Adrenal gland (tissue), 9 donors: ENCODE measurements at regions not wholly inside any gene's neighbourhood (a gene's known extent, or its start where the extent isn't known, plus 50 kb on each side); places are given as distances from the start of the nearest gene placed in this dataset.
"Not testable (repeated sequence)": the region's sequence is repeated elsewhere in the genome, so short reads cannot be mapped to it uniquely, and the experiment has no call there.

Experiments
- DNase-seq, 7 donors: peaks; one replicate each; pipeline ENCODE4 v3.0.0-alpha.2; 2019 to 2020
- H3K27ac ChIP-seq, 5 donors: fragments of 200-600 bp; sonication (generic) in 4 of 5; 1 replicate in 3 of 5; 2 replicates in 2 of 5; pipeline versions ENCODE4 v1.5.1 to v1.8.0; 2016 to 2020; ENCODE audit warnings: mild to moderate bottlenecking in 1 of 5
- H3K27me3 ChIP-seq: fragments of 200-600 bp; 2 replicates; pipeline ENCODE4 v1.8.0; 2021
- H3K36me3 ChIP-seq, 2 donors: fragments of 200-600 bp; replicated peaks in 1 of 2; 1 replicate in 1 of 2; 2 replicates in 1 of 2; pipeline versions ENCODE4 v1.5.1 to v1.8.0; 2018 to 2022
- H3K4me1 ChIP-seq, 2 donors: fragments of 200-600 bp; replicated peaks in 1 of 2; 1 replicate in 1 of 2; 2 replicates in 1 of 2; pipeline versions ENCODE4 v1.5.1 to v1.8.0; 2018 to 2021
- H3K4me3 ChIP-seq, 4 donors: fragments of 200-600 bp; sonication (generic) in 3 of 4; one replicate each; pipeline ENCODE4 v1.5.1; 2016 to 2018
- H3K9me3 ChIP-seq, 3 donors: fragments of 200-600 bp; sonication (generic) in 1 of 3; replicated peaks in 1 of 3; 1 replicate in 2 of 3; 2 replicates in 1 of 3; pipeline versions ENCODE4 v1.5.1 to v1.8.0; 2016 to 2021
- POLR2A ChIP-seq, 2 donors: fragments of 450-650 bp; IDR thresholded peaks; one replicate each; pipeline ENCODE4 v1.6.1; 2017; ENCODE audit warnings: antibody characterized with exemption in 2 of 2, mild to moderate bottlenecking in 2 of 2, moderate library complexity in 1 of 2
- WGBS, 4 donors: extraction: QIAGEN DNeasy Blood & Tissue Kit in 2 of 4; methylation state at CpG; one replicate each; pipeline versions ENCODE4 v1.1.5 to v1.1.7; 2013 to 2017; 5-methylcytosine and 5-hydroxymethylcytosine counted together
- intact Hi-C, 2 donors: fragments of 100-400 bp; cut with DNase I; formaldehyde crosslinking; loops; one replicate each; pipeline versions ENCODE4 v1.14.1 to v1.15.0; 2022 to 2023
- TF ChIP-seq, protein P1 (sequence below), 6 experiments: fragments of 450-650 bp in 4 of 6; fragments of 200-600 bp in 2 of 6; sonication (generic) in 1 of 6; IDR thresholded peaks; 1 replicate in 5 of 6; 2 replicates in 1 of 6; pipeline versions ENCODE4 v1.5.1 to v1.8.0; 2016 to 2021; ENCODE audit warnings: antibody characterized with exemption in 6 of 6, mild to moderate bottlenecking in 2 of 6, moderate library complexity in 1 of 6
- donor health status: healthy with polysubstance abuse.
- donor health status: Bipolar disorder and iron deficiency.
- donor health status: DM: yes; HTN: yes; CAD: no.
- donor health status: DM: no; HTN: no; CAD: no.
- donor health status: DM: no; HTN: no; CAD: no.

DNA sequence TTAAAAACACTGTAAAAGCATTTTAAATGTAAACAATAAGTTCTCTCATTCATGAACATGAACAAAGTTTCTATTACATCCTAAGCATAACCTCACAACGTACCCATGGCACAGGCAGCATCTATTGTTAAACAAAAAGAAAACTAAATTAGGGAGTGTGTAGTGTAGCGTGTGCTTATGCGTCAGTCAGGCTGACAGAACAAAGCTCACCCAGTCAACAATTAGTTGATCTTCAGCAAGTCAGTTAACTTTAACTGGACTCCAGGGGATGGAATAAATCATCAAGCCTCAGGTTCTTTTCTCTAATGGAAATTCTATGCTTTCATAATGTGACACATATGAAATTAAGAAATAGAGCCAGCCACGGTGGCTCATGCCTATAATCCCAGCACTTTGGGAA, 91.6 kb upstream of the ODAD2 start:
- WGBS, 4 donors, result 61 to 98% (median 90%) methylated on average over 4 of the region's 4 CpGs
- TF ChIP-seq POLR2A (IDR thresholded peaks at IDR 0.05), result no peak
- TF ChIP-seq, protein P1, sequence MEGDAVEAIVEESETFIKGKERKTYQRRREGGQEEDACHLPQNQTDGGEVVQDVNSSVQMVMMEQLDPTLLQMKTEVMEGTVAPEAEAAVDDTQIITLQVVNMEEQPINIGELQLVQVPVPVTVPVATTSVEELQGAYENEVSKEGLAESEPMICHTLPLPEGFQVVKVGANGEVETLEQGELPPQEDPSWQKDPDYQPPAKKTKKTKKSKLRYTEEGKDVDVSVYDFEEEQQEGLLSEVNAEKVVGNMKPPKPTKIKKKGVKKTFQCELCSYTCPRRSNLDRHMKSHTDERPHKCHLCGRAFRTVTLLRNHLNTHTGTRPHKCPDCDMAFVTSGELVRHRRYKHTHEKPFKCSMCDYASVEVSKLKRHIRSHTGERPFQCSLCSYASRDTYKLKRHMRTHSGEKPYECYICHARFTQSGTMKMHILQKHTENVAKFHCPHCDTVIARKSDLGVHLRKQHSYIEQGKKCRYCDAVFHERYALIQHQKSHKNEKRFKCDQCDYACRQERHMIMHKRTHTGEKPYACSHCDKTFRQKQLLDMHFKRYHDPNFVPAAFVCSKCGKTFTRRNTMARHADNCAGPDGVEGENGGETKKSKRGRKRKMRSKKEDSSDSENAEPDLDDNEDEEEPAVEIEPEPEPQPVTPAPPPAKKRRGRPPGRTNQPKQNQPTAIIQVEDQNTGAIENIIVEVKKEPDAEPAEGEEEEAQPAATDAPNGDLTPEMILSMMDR (IDR thresholded peaks at IDR 0.05), result no peak
- Histone ChIP-seq H3K27me3 (no peaks in the 10 kb centered on the region), H3K4me1 (no peaks in the 10 kb centered on the region), H3K4me3 (no peak overlapping the region), H3K27ac (no peak overlapping the region), H3K9me3 (no peaks in the 10 kb centered on the region), H3K36me3 (no peaks in the 10 kb centered on the region)
- intact Hi-C loops, result no loop called here
- no peak for DNase-seq

DNA sequence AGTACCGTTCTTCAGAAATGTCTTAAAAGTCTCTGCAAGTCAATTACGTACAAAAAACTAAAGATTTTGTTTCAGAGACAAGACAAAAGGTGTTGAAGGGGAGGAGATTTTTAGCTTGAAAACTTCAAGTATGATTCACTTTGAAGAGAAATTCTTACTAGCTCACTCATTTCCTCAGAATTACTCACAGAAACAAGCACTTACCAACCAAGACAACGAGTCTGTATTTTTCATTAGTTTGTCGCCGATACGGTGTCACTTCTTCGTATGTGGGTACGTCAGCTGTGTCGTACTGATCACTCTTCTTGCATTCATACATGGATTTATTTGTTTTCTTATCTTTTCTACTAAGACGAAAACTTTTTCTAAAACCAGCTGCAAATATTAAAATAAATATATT, 90.6 kb upstream of the ODAD2 start:
- intact Hi-C loops, result no loop called here
- Histone ChIP-seq H3K4me3 (no peak overlapping the region), H3K36me3 (no peaks in the 10 kb centered on the region), H3K4me1 (no peaks in the 10 kb centered on the region), H3K9me3 (no peaks in the 10 kb centered on the region), H3K27me3 (no peaks in the 10 kb centered on the region), H3K27ac (no peak overlapping the region)
- no peak for DNase-seq
- TF ChIP-seq POLR2A (IDR thresholded peaks at IDR 0.05), result no peak
- TF ChIP-seq, protein P1 (IDR thresholded peaks at IDR 0.05), result no peak
- WGBS, 4 donors, result 85 to 95% (median 92%) methylated on average over 10 of the region's 10 CpGs

DNA sequence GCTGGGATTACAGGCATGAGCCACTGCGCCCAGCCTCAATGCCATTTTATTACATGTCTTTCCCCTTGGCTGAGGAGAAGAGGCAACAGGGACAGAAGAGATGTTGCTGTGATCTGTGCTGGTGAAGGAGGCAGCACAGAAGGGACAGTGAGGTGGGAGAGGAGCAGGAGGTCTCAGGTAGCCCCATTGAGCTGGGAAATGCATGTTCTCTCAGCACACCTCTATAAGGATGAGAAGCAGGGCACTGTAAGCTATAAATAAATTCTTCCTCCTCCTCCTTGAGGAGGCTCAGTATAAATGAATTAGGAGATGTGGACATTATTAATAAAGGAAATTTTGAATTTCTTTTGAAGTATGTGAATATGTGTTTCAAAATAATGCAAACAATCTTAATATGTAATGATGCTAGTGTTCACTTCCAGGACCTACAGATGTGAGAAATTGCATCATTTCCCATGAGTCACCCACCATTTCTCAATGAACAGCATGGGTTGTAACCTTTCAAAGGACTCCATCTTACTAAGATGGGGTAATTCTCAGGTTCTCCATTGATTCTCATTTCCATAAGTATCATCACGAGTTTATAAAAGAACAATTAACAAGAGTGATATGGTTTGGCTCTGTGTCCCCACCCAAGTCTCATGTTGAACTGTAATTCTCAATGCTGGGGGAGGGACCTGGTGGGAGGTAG, 88.9 kb upstream of the ODAD2 start:
- Histone ChIP-seq H3K27ac (no peak overlapping the region), H3K36me3 (no peaks in the 10 kb centered on the region), H3K4me1 (no peaks in the 10 kb centered on the region), H3K4me3 (no peak overlapping the region), H3K9me3 (no peaks in the 10 kb centered on the region), H3K27me3 (no peaks in the 10 kb centered on the region)
- intact Hi-C loops, result no loop called here
- TF ChIP-seq POLR2A (IDR thresholded peaks at IDR 0.05), result no peak
- TF ChIP-seq, protein P1 (IDR thresholded peaks at IDR 0.05), result no peak
- no peak for DNase-seq
- 80 to 90% (median 83%) methylated on average over 2 of the region's 2 CpGs for WGBS, 4 donors

DNA sequence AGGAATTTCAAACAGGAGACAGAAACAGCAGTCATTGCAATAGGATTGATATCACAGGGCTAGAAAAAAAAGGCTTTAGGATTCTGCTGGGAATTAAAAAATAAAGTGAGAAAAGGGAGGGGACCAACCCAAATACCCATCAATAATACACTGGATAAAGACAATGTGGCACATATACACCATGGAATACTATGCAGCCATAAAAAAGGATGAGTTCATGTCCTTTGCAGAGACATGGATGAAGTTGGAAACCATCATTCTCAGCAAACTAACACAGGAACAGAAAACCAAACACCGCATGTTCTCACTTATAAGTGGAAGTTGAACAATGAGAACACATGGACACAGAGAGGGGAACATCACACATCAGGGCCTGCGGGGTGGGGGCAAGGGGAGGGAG, 86.9 kb upstream of the ODAD2 start:
- DNase-seq, H3K9me3 ChIP-seq, H3K36me3 ChIP-seq, H3K27me3 ChIP-seq, H3K4me3 ChIP-seq, H3K4me1 ChIP-seq, intact Hi-C loops, H3K27ac ChIP-seq: not testable (repeated sequence)
- WGBS, 4 donors, result 81 to 97% (median 92%) methylated on average over 2 of the region's 2 CpGs

DNA sequence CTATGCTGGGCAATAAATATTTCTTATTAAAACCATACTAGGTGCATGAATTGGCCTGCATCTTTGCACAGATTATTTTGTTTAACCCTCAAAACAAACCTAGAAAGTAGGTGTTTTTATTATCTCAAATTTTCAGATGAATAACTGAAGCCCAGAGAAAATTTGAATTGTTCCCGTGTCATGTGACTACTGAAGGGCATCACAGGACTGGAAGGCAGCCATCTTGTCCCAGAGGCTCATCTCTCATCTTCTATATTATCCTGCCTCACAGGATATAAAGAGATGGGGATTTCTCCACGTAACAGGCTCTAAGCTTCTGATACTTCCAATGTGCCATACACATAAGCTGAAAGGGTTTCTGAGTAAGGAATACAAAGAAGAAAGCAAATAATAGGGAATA, 84.0 kb upstream of the ODAD2 start:
- no peaks in the 10 kb centered on the region for H3K36me3 ChIP-seq
- H3K4me1 ChIP-seq, result no peaks in the 10 kb centered on the region
- 94 to 97% (median 96%) methylated on average over 2 of the region's 2 CpGs for WGBS, 4 donors
- DNase-seq, result no peak
- no peak for TF ChIP-seq POLR2A (IDR thresholded peaks at IDR 0.05)
- TF ChIP-seq, protein P1 (IDR thresholded peaks at IDR 0.05), result no peak
- H3K27ac ChIP-seq, result no peak overlapping the region
- intact Hi-C loops, result no loop called here
- H3K9me3 ChIP-seq, result no peaks in the 10 kb centered on the region
- H3K27me3 ChIP-seq, result no peaks in the 10 kb centered on the region
- H3K4me3 ChIP-seq, result no peak overlapping the region
